NCI-H524 treated with DMSO at 0.1 percent for 48 hours (cell line): ENCODE measurements at regions not wholly inside any gene's neighbourhood (a gene's known extent, or its start where the extent isn't known, plus 50 kb on each side); places are given as distances from the start of the nearest gene placed in this dataset.

ENCODE experiments used
- DNase-seq: peaks from one replicate; lab custom pipeline; 2025; lab: John Stamatoyannopoulos, UW

DNA sequence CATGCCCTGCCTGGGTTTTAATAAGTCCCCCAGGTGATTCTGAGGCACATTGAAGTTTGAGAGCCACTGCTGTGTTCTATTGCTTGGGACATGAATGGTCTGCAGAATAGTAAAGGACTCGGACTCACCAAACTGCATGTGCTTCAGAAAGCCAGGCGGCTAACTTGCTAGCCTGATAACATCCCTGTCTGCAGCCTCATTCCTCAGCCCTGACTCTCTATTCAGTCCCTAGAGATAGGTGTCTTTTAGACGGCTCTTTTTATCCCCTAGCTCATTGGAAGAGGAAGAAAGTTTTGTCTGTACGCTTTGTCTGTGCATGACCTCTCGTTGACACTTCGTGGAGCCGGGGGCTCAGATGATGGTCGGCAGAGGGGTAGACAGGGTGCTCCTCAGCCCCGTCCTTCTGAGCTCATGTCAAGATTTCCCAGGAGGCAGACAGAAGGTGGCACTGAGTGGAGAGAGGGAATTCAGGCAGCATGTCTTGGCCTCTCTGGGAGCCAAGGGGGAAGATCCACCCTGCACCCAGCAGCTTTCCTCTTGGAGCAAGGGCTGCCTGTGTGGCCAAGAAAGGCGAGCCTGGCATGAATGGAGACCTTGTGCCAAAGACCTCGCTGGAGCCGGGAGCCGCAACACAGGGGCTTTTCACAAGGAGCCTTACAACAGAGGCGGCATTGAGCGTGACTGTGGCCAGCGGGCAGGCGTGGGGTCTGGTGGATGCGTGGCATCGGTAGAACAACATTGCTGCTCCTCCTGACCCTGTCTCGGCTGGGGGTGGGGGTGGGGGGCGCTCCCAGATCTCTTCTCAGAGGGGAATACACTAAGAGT, 51.1 kb upstream of the PODXL start:
- no peak for DNase-seq

GRCh38 chr7:131606346-131607290, 50.2 kb upstream of the PODXL start:
- no peak for DNase-seq
